ENCODE measurements at regions not wholly inside any gene's neighbourhood (a gene's known extent, or its start where the extent isn't known, plus 50 kb on each side); places are given as distances from the start of the nearest gene placed in this dataset.

- TF ChIP-seq CTCF (IDR thresholded peaks at IDR 0.05; ENCODE audit: insufficient read depth, low read depth, low read length) (no peak), EZH2 (IDR thresholded peaks at IDR 0.05; ENCODE audit: insufficient read depth, low read length) (no peak)
Measured at GRCh38 chr5:108579236-108579635, 168.5 kb upstream of the FER start.

All from astrocyte (in vitro differentiated cells and primary cell).